T-helper 17 cell (primary cell): ENCODE measurements at regions not wholly inside any gene's neighbourhood (a gene's known extent, or its start where the extent isn't known, plus 50 kb on each side); places are given as distances from the start of the nearest gene placed in this dataset.
"Not testable (repeated sequence)": the region's sequence is repeated elsewhere in the genome, so short reads cannot be mapped to it uniquely, and the experiment has no call there.

ENCODE experiments used
- ATAC-seq: fragments of 150-1000 bp; cut with Tn5 transposase; 2 replicates; pipeline ENCODE4 v1.10.0; 2021; ENCODE audit warnings: mild to moderate bottlenecking, moderate library complexity
- DNase-seq, 3 donors: peaks; one replicate each; pipeline versions ENCODE4 v3.0.0 to v3.0.0-alpha.2; 2020 to 2021
- H3K9me3 ChIP-seq: one replicate; pipeline ENCODE4 v1.7.0; 2013; ENCODE audit warnings: low read length, mild to moderate bottlenecking; ENCODE audit not compliant: control insufficient read depth, poor library complexity, severe bottlenecking
- H3K27ac Mint-ChIP-seq: one replicate; pipeline ENCODE4 v1.8.0; 2022; ENCODE audit warnings: mild to moderate bottlenecking, moderate library complexity, mixed read lengths
- H3K27me3 Mint-ChIP-seq: one replicate; pipeline ENCODE4 v1.8.0; 2022; ENCODE audit warnings: mixed read lengths
- H3K36me3 Mint-ChIP-seq: one replicate; pipeline ENCODE4 v1.8.0; 2022; ENCODE audit warnings: low read depth, mixed read lengths
- H3K4me1 Mint-ChIP-seq: one replicate; pipeline ENCODE4 v1.8.0; 2022; ENCODE audit warnings: mild to moderate bottlenecking, mixed read lengths
- H3K4me3 Mint-ChIP-seq: one replicate; pipeline ENCODE4 v1.8.0; 2022; ENCODE audit warnings: mild to moderate bottlenecking, moderate library complexity, mixed read lengths

GRCh38 chr7:65616111-65616510 is 242.5 kb downstream of the ZNF92 start:
- peaks cover 49% of the 10 kb centered on the region for H3K27me3 Mint-ChIP-seq
- not testable (repeated sequence) for H3K36me3 Mint-ChIP-seq, H3K27ac Mint-ChIP-seq, H3K4me1 Mint-ChIP-seq, H3K9me3 ChIP-seq, DNase-seq, ATAC-seq, H3K4me3 Mint-ChIP-seq

DNA sequence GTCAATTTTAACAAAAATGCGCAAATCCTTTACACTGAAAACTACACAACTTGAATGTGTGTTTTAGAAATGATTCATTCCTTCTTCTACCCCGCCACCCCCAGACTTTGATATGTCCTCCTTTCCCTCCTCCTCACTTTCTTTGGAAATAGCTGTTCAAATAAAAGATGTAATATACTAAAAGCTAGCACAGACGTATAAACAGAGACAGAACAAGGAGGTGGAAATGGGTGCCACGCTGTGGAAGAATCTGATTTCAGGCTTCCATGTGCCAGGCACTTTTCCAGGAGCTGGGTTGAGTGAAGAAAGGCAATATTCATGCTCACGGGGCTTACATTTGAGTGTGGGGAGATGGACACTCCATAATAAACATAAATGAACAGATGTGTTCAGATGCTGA is 246.6 kb downstream of the ZNF92 start:
- not testable (repeated sequence) for H3K4me1 Mint-ChIP-seq, DNase-seq, H3K36me3 Mint-ChIP-seq, H3K4me3 Mint-ChIP-seq, H3K27ac Mint-ChIP-seq, ATAC-seq, H3K9me3 ChIP-seq
- H3K27me3 Mint-ChIP-seq, result peaks cover 50% of the 10 kb centered on the region

GRCh38 chr7:65621580-65622201 is 248.0 kb downstream of the ZNF92 start:
- H3K4me3 Mint-ChIP-seq, H3K36me3 Mint-ChIP-seq, H3K9me3 ChIP-seq, H3K27ac Mint-ChIP-seq, H3K4me1 Mint-ChIP-seq, ATAC-seq: not testable (repeated sequence)
- DNase-seq, result peak in 1 of 3 donors; percentile 36
- H3K27me3 Mint-ChIP-seq, result peaks cover 37% of the 10 kb centered on the region

DNA sequence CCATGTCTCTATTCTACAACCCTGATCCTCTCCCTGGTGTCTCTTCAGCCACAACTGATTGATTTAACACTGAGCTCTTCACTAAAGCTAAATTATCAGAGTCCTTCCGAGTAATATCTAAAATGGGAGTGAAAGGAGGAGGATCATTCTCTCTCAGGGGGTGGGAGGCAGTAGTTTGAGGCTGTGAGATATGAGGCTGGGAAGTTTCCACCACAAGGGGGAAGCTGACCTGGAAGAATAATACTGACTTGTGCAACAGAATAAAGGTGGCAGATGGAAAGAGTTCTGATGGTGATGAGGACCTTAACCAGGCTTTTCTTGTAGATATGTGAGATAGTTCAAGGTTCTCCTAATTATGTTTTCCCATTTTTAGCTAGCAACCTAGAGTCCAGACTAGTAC is 241.6 kb upstream of the VKORC1L1 start:
- not testable (repeated sequence) for H3K27me3 Mint-ChIP-seq, H3K4me1 Mint-ChIP-seq, H3K27ac Mint-ChIP-seq, ATAC-seq, H3K36me3 Mint-ChIP-seq, H3K4me3 Mint-ChIP-seq, DNase-seq, H3K9me3 ChIP-seq

- not testable (repeated sequence) for H3K27ac Mint-ChIP-seq, H3K4me3 Mint-ChIP-seq, H3K4me1 Mint-ChIP-seq, H3K36me3 Mint-ChIP-seq, DNase-seq, ATAC-seq, H3K9me3 ChIP-seq, H3K27me3 Mint-ChIP-seq
These were observed 239.1 kb upstream of the VKORC1L1 start for GRCh38 chr7:65633587-65634404.

DNA sequence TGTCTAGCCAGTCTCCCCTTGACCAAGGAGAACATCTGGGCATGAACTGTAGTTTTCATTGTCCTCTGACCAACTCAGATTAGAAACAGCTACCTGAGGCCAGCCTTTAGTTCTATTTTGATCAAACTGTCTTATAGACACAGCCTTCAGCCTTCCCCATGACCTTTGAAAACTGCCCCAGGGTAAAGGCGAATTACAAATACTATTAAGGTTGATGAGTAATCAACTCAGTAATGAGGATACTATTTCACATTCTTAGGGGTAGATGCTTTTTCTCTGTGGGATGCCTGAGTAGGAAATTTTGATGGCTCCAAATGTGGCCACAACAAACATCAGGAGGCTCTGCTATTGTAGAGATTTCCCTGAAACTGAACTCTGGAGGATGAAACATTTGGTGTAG is 234.0 kb upstream of the VKORC1L1 start:
- not testable (repeated sequence) for ATAC-seq, H3K36me3 Mint-ChIP-seq, H3K27me3 Mint-ChIP-seq, H3K27ac Mint-ChIP-seq, H3K4me3 Mint-ChIP-seq, DNase-seq, H3K4me1 Mint-ChIP-seq, H3K9me3 ChIP-seq

DNA sequence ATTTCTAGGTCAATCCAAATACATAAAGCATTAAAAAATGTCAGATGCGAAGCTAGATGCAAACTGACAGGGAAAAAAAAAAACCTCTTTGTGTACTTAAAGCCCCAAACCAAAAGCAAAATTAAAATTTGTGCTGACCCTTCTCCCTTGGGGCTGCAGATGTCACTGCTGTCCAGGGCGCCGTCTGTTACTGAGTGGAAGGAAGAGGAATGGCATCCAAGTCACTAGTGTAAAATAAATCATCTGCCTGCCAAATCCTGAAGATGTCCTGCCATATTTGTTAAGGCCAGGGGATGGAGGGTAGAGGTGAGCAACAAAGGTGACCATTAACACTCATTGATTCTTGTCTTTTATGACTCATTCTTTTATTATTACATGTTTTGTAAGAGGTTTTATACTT is 233.2 kb upstream of the VKORC1L1 start:
- not testable (repeated sequence) for H3K27ac Mint-ChIP-seq, ATAC-seq

GRCh38 chr7:65643498-65643897 is 229.4 kb upstream of the VKORC1L1 start:
- not testable (repeated sequence) for ATAC-seq, H3K36me3 Mint-ChIP-seq

More for the DNA sequence above, 233.2 kb upstream of the VKORC1L1 start:
- H3K36me3 Mint-ChIP-seq, H3K4me3 Mint-ChIP-seq, H3K9me3 ChIP-seq, H3K4me1 Mint-ChIP-seq, DNase-seq, H3K27me3 Mint-ChIP-seq: not testable (repeated sequence)

GRCh38 chr7:65647153-65647964 is 225.5 kb upstream of the VKORC1L1 start:
- not testable (repeated sequence) for H3K4me1 Mint-ChIP-seq, DNase-seq, H3K4me3 Mint-ChIP-seq, H3K9me3 ChIP-seq, ATAC-seq, H3K27ac Mint-ChIP-seq, H3K36me3 Mint-ChIP-seq, H3K27me3 Mint-ChIP-seq

More at GRCh38 chr7:65643498-65643897, 229.4 kb upstream of the VKORC1L1 start:
- not testable (repeated sequence) for H3K9me3 ChIP-seq, H3K4me3 Mint-ChIP-seq, H3K27me3 Mint-ChIP-seq, DNase-seq, H3K4me1 Mint-ChIP-seq, H3K27ac Mint-ChIP-seq

- not testable (repeated sequence) for H3K27ac Mint-ChIP-seq
These were observed 221.7 kb upstream of the VKORC1L1 start for GRCh38 chr7:65651174-65651573.

GRCh38 chr7:65651826-65652592 is 220.9 kb upstream of the VKORC1L1 start:
- H3K9me3 ChIP-seq, ATAC-seq, H3K4me3 Mint-ChIP-seq, H3K27ac Mint-ChIP-seq, H3K36me3 Mint-ChIP-seq, H3K27me3 Mint-ChIP-seq, DNase-seq, H3K4me1 Mint-ChIP-seq: not testable (repeated sequence)

More at GRCh38 chr7:65651174-65651573, 221.7 kb upstream of the VKORC1L1 start:
- ATAC-seq, H3K27me3 Mint-ChIP-seq, DNase-seq, H3K9me3 ChIP-seq, H3K4me3 Mint-ChIP-seq, H3K4me1 Mint-ChIP-seq, H3K36me3 Mint-ChIP-seq: not testable (repeated sequence)

DNA sequence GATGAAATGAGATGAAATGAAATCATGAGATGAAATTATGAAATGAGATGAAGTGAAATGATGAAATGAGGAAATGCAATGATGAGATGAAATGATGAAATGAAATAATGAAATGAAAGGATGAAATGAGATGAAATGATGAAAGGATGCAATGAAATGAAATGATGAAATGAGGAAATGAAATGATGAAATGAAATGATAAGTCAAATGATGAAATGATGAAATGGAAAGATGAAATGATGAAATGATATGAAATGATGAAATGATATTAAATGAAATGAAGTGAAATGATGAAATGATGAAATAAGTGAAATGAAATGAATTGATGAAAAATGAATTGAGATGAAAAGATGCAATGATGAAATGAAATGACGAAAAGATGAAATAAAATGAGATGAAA is 220.2 kb upstream of the VKORC1L1 start:
- not testable (repeated sequence) for H3K9me3 ChIP-seq, H3K4me1 Mint-ChIP-seq, H3K27me3 Mint-ChIP-seq, H3K4me3 Mint-ChIP-seq, DNase-seq, ATAC-seq, H3K36me3 Mint-ChIP-seq, H3K27ac Mint-ChIP-seq
